ENCODE measurements at regions not wholly inside any gene's neighbourhood (a gene's known extent, or its start where the extent isn't known, plus 50 kb on each side); places are given as distances from the start of the nearest gene placed in this dataset.
"Not testable (repeated sequence)": the region's sequence is repeated elsewhere in the genome, so short reads cannot be mapped to it uniquely, and the experiment has no call there.

DNA sequence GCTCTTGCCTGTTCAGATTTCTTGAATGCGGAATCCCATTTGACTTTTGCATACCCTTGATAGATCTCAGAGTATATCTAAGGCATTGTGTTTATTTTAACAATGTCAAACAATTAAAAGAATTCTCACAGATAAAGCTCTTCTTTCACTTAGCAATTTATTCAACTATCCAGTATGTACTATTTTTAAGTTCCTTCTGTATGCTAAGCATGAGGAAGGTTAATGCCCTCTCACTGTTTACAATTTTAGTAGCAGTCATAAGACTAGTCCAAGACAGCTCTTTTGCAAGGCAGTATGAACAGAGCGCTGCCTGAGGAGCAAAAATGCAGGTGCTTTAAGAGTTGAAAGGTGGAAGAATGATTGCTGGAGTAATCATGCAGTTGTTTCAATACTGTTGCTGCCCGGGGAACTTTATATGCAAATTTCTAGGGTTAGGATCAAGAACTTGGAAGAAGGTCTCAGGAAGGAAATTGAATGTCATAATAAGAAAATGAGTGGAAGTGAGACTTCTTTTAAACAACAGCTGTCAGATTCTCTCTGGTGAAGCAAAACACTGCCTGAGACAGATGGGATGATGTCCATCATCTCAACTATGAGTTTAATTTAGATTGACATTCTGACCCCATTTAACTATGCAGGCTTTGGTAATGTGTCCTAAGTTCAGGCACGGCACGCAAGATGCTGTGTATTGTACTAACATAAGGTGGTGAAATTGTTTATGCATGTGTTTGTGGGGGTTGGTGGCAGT lies 1303.5 kb upstream of the CITED2 start:
- in situ Hi-C loops (cut with MboI; ENCODE audit: low pct_unique_long_range_greater_than_20kb, low sequenced_read_pairs): no loop called here
- DNase-seq: no peak

DNA sequence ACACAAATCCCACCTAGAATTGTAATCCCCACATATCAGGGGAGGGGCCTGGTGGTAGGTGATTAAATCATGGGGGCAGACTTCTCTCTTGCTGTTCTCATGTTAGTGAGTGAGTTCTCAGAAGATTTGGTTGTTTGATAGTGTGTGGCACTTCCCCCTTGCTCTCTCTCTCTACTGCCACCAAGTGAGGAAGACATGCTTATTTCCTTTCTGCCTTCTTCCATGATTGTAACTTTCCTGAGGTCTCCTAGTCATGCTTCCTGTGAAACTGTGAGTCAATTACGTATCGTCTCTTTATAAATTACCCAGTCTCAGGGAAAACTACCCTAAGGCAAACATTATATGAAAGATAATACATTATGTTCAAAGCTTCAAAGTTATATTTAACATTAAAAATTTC lies 1297.5 kb upstream of the CITED2 start:
- in situ Hi-C loops (cut with MboI; ENCODE audit: low pct_unique_long_range_greater_than_20kb, low sequenced_read_pairs): no loop called here
- peak; percentile 45 for DNase-seq

GRCh38 chr6:140670021-140670420 lies 1295.6 kb upstream of the CITED2 start:
- in situ Hi-C loops (cut with MboI; ENCODE audit: low pct_unique_long_range_greater_than_20kb, low sequenced_read_pairs): no loop called here
- no peak for DNase-seq

DNA sequence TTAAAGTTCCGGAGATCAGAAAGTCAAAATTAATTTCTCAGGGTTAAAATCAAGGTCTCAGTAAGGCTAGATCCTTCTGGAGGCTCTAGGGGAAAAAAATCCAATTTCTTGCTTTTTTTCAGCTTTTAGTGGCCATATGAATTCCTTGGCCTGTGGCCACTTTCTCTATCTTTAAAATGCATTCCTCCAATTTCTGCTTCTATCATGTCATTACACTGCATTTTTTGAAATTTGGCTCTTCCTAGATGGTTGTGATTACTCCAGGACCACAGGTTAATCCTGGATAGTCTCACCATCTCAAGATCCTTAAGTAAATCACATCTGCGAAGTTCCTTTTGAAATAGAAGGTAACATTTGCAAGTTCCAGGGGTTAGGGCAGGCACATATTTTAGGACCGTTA lies 1294.9 kb upstream of the CITED2 start:
- DNase-seq: no peak
- in situ Hi-C loops (cut with MboI; ENCODE audit: low pct_unique_long_range_greater_than_20kb, low sequenced_read_pairs): no loop called here

DNA sequence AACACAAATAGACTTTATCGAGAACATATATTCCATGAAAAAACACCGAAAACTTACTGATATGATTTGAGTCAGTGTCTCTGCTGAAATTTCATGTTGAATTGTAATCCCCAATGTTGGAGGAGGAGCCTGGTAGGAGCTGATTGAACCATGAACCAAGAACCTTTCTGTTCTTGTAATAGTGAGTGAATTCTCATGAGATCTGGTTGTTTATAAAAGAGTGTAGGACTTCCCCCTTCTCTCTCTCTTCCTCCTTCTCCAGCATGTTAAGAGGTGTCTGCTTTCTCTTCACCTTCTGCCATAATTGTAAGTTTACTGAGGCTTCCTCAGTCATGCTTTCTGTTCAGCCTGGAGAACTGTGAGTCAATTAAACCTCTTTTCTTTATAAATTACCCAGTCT lies 1289.3 kb upstream of the CITED2 start:
- in situ Hi-C loops (cut with MboI; ENCODE audit: low pct_unique_long_range_greater_than_20kb, low sequenced_read_pairs): no loop called here
- DNase-seq: peak; percentile 14

- no peak for DNase-seq
- in situ Hi-C loops (cut with MboI; ENCODE audit: low pct_unique_long_range_greater_than_20kb, low sequenced_read_pairs): no loop called here
Observed at GRCh38 chr6:140663094-140663493, 1288.6 kb upstream of the CITED2 start.

DNA sequence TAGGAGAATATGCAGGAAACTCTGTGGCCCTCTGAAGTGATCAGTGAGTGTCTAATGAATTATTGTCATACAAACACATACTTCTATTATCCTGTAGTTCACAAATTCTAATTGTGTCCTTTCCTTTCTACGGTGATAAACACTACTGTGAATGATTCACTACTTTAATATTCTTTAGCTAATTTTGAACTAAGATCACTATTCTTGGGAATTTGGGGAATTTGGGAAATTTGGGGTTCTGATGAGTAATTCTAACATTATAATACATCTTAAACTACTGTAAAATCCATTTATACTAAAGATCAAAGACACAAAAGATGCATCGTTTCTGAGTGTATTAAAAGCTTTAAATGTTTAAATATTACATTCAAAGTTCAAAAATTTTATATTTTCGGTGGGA lies 1287.2 kb upstream of the CITED2 start:
- in situ Hi-C loops (cut with MboI; ENCODE audit: low pct_unique_long_range_greater_than_20kb, low sequenced_read_pairs): no loop called here
- no peak for DNase-seq

GRCh38 chr6:140660295-140660694 lies 1285.8 kb upstream of the CITED2 start:
- in situ Hi-C loops (cut with MboI; ENCODE audit: low pct_unique_long_range_greater_than_20kb, low sequenced_read_pairs): no loop called here
- peak; percentile 14 for DNase-seq

- no peak for DNase-seq
- in situ Hi-C loops (cut with MboI; ENCODE audit: low pct_unique_long_range_greater_than_20kb, low sequenced_read_pairs): no loop called here
Observed at GRCh38 chr6:140653972-140654371, 1279.5 kb upstream of the CITED2 start.

DNA sequence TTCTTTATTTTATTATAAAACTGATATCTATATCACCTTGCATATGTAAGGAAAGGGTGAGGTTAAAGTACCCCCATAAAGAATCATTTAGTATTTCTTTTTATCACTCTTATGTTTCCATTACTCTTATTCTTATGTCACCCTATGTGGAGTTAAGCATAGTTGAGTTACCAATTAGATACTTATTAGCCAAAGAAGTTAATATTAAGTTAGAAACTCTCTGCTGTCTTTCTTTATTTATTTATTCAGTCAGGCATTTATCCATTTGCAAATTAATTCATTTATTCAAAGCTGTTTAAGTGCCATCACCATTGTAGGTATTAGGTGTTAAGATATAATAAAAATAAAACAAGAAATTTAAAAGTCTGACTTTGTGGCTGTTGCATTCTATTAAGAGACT lies 1279.1 kb upstream of the CITED2 start:
- no peak for DNase-seq
- in situ Hi-C loops (cut with MboI; ENCODE audit: low pct_unique_long_range_greater_than_20kb, low sequenced_read_pairs): no loop called here

DNA sequence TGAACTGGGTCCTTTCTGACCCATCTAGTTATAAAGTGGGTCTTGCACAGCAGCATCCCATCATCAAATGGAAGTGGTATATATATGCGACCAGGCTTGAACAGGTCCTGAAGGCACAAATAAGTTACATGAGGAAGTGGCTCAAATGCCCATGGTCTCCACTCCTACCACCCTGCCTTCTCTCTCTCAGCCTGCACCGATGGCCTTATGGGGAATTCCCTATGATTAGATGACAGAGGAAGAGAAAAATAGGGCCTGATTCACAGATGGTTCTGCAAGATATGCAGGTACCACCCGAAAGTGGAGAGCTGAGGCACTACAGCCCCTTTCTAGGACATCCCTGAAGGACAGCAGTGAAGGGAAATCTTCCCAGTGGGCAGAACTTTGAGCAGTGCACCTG lies 1275.1 kb upstream of the CITED2 start:
- DNase-seq: not testable (repeated sequence)

GRCh38 chr6:140647322-140647721 lies 1272.9 kb upstream of the CITED2 start:
- in situ Hi-C loops (cut with MboI; ENCODE audit: low pct_unique_long_range_greater_than_20kb, low sequenced_read_pairs); DNase-seq: not testable (repeated sequence)

More for the DNA sequence above, 1275.1 kb upstream of the CITED2 start:
- in situ Hi-C loops (cut with MboI; ENCODE audit: low pct_unique_long_range_greater_than_20kb, low sequenced_read_pairs): not testable (repeated sequence)

GRCh38 chr6:140644017-140644416 lies 1269.6 kb upstream of the CITED2 start:
- no peak for DNase-seq
- in situ Hi-C loops (cut with MboI; ENCODE audit: low pct_unique_long_range_greater_than_20kb, low sequenced_read_pairs): no loop called here

GRCh38 chr6:140641412-140641811 lies 1267.0 kb upstream of the CITED2 start:
- peak; percentile 16 for DNase-seq
- in situ Hi-C loops (cut with MboI; ENCODE audit: low pct_unique_long_range_greater_than_20kb, low sequenced_read_pairs): no loop called here

DNA sequence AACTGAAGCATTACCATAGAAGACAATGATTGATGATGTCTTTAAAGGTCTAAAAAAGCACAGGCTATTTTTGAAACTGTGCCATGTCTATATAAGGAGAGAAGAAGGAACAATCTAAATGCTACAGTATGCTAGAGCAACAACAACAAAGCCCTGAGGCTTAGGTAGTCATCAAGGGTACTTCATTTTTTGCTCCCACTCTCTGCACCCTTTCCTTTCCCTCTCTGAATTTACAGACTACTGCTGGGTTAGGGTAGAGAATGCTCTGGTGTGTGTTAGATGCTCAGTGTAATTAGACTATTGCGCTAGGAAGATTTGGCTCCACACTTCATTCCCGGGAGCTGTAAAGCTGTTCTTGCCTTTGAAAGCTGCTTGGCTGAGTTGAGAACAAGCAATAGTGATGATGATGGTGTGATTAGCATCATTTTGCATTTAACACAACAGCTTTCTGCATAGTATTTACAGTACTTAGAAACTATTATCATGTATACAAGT lies 1262.5 kb upstream of the CITED2 start:
- DNase-seq: no peak

DNA sequence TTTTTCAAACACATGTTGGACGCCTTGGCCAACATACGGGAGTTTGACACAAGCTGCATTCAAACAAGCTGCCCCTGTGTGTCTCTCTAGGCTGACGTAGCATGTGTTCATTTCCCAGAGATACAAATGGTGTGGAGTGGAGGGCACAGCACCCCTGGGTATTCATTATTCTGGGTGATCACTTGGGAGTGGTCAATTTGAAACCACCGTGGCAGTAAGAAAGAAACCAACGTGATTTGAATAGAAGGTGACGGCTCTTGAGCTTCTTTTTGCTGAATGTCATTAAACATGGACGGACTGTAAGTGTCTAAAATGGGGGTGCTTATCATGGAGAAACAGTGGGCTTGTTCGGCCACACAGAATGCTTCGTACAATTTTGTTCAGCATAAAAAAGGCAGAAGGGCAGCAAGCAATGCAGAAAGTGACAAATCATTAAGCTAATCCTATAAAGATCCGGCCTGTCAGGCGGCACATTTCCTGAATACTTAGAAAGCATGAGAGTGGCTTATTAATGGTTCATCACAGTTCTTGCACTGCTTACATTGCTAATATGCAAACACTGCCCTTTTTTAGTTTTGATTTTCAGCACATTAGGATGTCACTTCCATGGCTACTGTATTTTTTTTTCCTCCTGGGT lies 1261.9 kb upstream of the CITED2 start:
- no peak for DNase-seq
- in situ Hi-C loops (cut with MboI; ENCODE audit: low pct_unique_long_range_greater_than_20kb, low sequenced_read_pairs): no loop called here

More for the DNA sequence above, 1262.5 kb upstream of the CITED2 start:
- in situ Hi-C loops (cut with MboI; ENCODE audit: low pct_unique_long_range_greater_than_20kb, low sequenced_read_pairs): no loop called here

- in situ Hi-C loops (cut with MboI; ENCODE audit: low pct_unique_long_range_greater_than_20kb, low sequenced_read_pairs): no loop called here
- DNase-seq: no peak
Observed at GRCh38 chr6:140627002-140627401, 1252.6 kb upstream of the CITED2 start.

GRCh38 chr6:140623498-140623897 lies 1249.0 kb upstream of the CITED2 start:
- in situ Hi-C loops (cut with MboI; ENCODE audit: low pct_unique_long_range_greater_than_20kb, low sequenced_read_pairs): no loop called here
- DNase-seq: no peak

DNA sequence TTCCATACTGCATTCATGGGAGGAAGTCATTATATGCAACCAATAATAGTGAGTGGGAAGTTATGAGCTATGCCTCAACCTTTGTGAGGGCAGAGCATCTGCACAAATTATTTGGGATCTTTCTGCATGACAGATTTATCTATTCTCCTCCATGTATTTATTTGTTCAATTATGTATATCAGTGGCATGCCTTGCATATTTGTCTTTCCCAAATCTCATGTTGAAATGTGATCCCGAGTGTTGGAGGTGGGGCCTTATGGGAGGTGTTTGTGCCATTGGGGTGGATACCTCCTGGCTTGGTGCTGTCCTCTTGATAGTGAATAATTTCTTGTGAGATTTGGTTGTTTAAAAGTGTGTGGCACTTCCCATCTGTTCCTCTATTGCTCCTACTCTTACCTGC lies 1246.0 kb upstream of the CITED2 start:
- in situ Hi-C loops (cut with MboI; ENCODE audit: low pct_unique_long_range_greater_than_20kb, low sequenced_read_pairs): no loop called here
- no peak for DNase-seq

GRCh38 chr6:140609956-140610355 lies 1235.5 kb upstream of the CITED2 start:
- no peak for DNase-seq
- in situ Hi-C loops (cut with MboI; ENCODE audit: low pct_unique_long_range_greater_than_20kb, low sequenced_read_pairs): no loop called here

GRCh38 chr6:140609321-140609720 lies 1234.9 kb upstream of the CITED2 start:
- in situ Hi-C loops (cut with MboI; ENCODE audit: low pct_unique_long_range_greater_than_20kb, low sequenced_read_pairs): no loop called here
- no peak for DNase-seq
